ENCODE measurements at regions not wholly inside any gene's neighbourhood (a gene's known extent, or its start where the extent isn't known, plus 50 kb on each side); places are given as distances from the start of the nearest gene placed in this dataset.

GRCh38 chr4:32930700-32931099 lies 2210.5 kb downstream of the PCDH7 start:
- no peak for TF ChIP-seq POLR2A (IDR thresholded peaks at IDR 0.05)
- TF ChIP-seq CTCF (IDR thresholded peaks at IDR 0.05) = no peak

All from adrenal gland (tissue), 5 donors.